B cell (primary cell): ENCODE measurements at regions not wholly inside any gene's neighbourhood (a gene's known extent, or its start where the extent isn't known, plus 50 kb on each side); places are given as distances from the start of the nearest gene placed in this dataset.

Experiments used
- ATAC-seq: fragments of 200-7000 bp; cut with Tn5 transposase; one replicate; pipeline ENCODE4 v1.10.0; 2021; ENCODE audit warnings: low read depth, mild to moderate bottlenecking, moderate number of reproducible peaks, moderate library complexity
- CTCF ChIA-PET: fragments of 350-600 bp; sonication (Branson Sonifier 250); formaldehyde crosslinking; loops from one replicate; lab custom pipeline; 2021; ENCODE audit warnings: antibody characterized with exemption, inconsistent platforms; lab: Charles Lee
- POLR2A ChIA-PET: fragments of 350-600 bp; sonication (Branson Sonifier 250); formaldehyde crosslinking; loops from one replicate; lab custom pipeline; 2021; ENCODE audit warnings: antibody characterized with exemption; lab: Charles Lee
- DNase-seq: peaks from one replicate; pipeline ENCODE4 v3.0.0; 2013
- H2AFZ ChIP-seq: 2 replicates; pipeline ENCODE4 v1.6.1; 2012; ENCODE audit warnings: mild to moderate bottlenecking, low read depth, low read length; ENCODE audit not compliant: insufficient read depth, poor library complexity, severe bottlenecking
- H3K27ac ChIP-seq, 2 donors: 1 replicate in 1 of 2; 2 replicates in 1 of 2; pipeline ENCODE4 v1.5.1; 2012 to 2013; ENCODE audit warnings: low read length in 2 of 2, mild to moderate bottlenecking in 2 of 2, moderate library complexity in 1 of 2
- H3K27me3 ChIP-seq, 4 experiments: fragments of 200-600 bp in 1 of 4; sonication (generic) in 1 of 4; replicated peaks in 1 of 4; 1 replicate in 2 of 4; 2 replicates in 2 of 4; pipeline versions ENCODE4 v1.6.1 to v1.7.0; 2013 to 2016; ENCODE audit warnings: low read length in 3 of 4, mild to moderate bottlenecking in 2 of 4, mixed read lengths in 1 of 4, moderate library complexity in 1 of 4; ENCODE audit not compliant: insufficient read depth in 4 of 4, control insufficient read depth in 3 of 4; ENCODE audit errors: control extremely low read depth in 1 of 4
- H3K36me3 ChIP-seq, 2 experiments: replicated peaks in 1 of 2; 1 replicate in 1 of 2; 2 replicates in 1 of 2; pipeline versions ENCODE4 v1.6.1 to v1.7.1; 2013; ENCODE audit warnings: low read length in 1 of 2; ENCODE audit not compliant: insufficient read depth in 2 of 2, control insufficient read depth in 1 of 2; ENCODE audit errors: control extremely low read depth in 1 of 2, extremely low read depth in 1 of 2
- H3K4me1 ChIP-seq, 2 donors: fragments of 200-600 bp in 1 of 2; sonication (generic) in 1 of 2; 1 replicate in 1 of 2; 2 replicates in 1 of 2; pipeline versions ENCODE4 v1.5.1 to v1.6.1; 2013 to 2017; ENCODE audit warnings: low read length in 2 of 2; ENCODE audit not compliant: control insufficient read depth in 2 of 2, insufficient read depth in 2 of 2
- H3K4me2 ChIP-seq: replicated peaks from 2 replicates; pipeline ENCODE3; 2012; ENCODE audit warnings: mild to moderate bottlenecking, low read depth, low read length; ENCODE audit not compliant: poor library complexity, severe bottlenecking
- H3K4me3 ChIP-seq, 5 experiments: fragments of 200-600 bp in 1 of 5; sonication (generic) in 1 of 5; 1 replicate in 3 of 5; 2 replicates in 2 of 5; pipeline versions ENCODE4 v1.5.1 to v1.7.0; 2011 to 2016; ENCODE audit warnings: low read length in 4 of 5, mild to moderate bottlenecking in 4 of 5, low read depth in 2 of 5, control low read depth in 1 of 5, moderate library complexity in 1 of 5; ENCODE audit not compliant: insufficient read depth in 1 of 5; ENCODE audit errors: control extremely low read depth in 1 of 5, extremely low read depth in 1 of 5
- H3K79me2 ChIP-seq: fragments of 200-600 bp; sonication (generic); one replicate; pipeline ENCODE4 v1.6.0; 2016; ENCODE audit warnings: low read length; ENCODE audit not compliant: control insufficient read depth, insufficient read depth
- H3K9ac ChIP-seq: fragments of 200-600 bp; sonication (generic); 2 replicates; pipeline ENCODE4 v1.6.1; 2017; ENCODE audit warnings: mild to moderate bottlenecking, low read length, moderate library complexity
- H3K9me3 ChIP-seq, 3 donors: one replicate each; pipeline versions ENCODE4 v1.6.1 to v1.7.1; 2013; ENCODE audit warnings: low read length in 2 of 3; ENCODE audit not compliant: control insufficient read depth in 2 of 3, insufficient read depth in 1 of 3; ENCODE audit errors: control extremely low read depth in 1 of 3
- H4K20me1 ChIP-seq: 2 replicates; pipeline ENCODE4 v1.6.0; 2012; ENCODE audit warnings: mild to moderate bottlenecking, low read length; ENCODE audit not compliant: insufficient read depth, control insufficient read depth, poor library complexity, severe bottlenecking
- H3K27ac Mint-ChIP-seq: one replicate; pipeline ENCODE4 v1.8.0; 2021; ENCODE audit warnings: mixed read lengths
- H3K27me3 Mint-ChIP-seq: one replicate; pipeline ENCODE4 v1.8.0; 2021; ENCODE audit warnings: mixed read lengths
- H3K4me1 Mint-ChIP-seq: one replicate; pipeline ENCODE4 v1.8.0; 2021; ENCODE audit warnings: mixed read lengths
- H3K4me3 Mint-ChIP-seq: one replicate; pipeline ENCODE4 v1.8.0; 2021; ENCODE audit warnings: mixed read lengths
- H3K9me3 Mint-ChIP-seq: one replicate; pipeline ENCODE4 v1.8.0; 2022; ENCODE audit warnings: mixed read lengths; ENCODE audit not compliant: insufficient read depth
- CTCF ChIP-seq: fragments of 200-600 bp; IDR thresholded peaks from one replicate; pipeline ENCODE4 v1.8.0; 2022; ENCODE audit warnings: antibody characterized with exemption, mild to moderate bottlenecking
- EZH2 ChIP-seq: IDR thresholded peaks from 2 replicates; pipeline ENCODE4 v1.6.1; 2012; ENCODE audit warnings: borderline replicate concordance, low read depth, mild to moderate bottlenecking, moderate library complexity, low read length; ENCODE audit not compliant: insufficient read depth, poor library complexity, severe bottlenecking
- WGBS: methylation state at CpG from one replicate; pipeline ENCODE4 v1.1.5; 2013; ENCODE audit warnings: missing lambda C conversion rate; ENCODE audit not compliant: insufficient coverage; 5-methylcytosine and 5-hydroxymethylcytosine counted together
- intact Hi-C: fragments of 100-400 bp; cut with micrococcal nuclease; formaldehyde crosslinking; loops from one replicate; pipeline ENCODE4 v1.10.0; 2022

GRCh38 chr6:109243863-109244825, 138.1 kb downstream of the CD164 start:
- Histone ChIP-seq H3K4me3 (no peak overlapping the region), H3K9ac (no peak overlapping the region), H3K79me2 (no peaks in the 10 kb centered on the region), H2AFZ (no peak overlapping the region), H3K36me3 (no peaks in the 10 kb centered on the region), H4K20me1 (no peaks in the 10 kb centered on the region), H3K9me3 (no peaks in the 10 kb centered on the region), H3K4me2 (no peak overlapping the region), H3K4me1 (no peaks in the 10 kb centered on the region), H3K27ac (no peak overlapping the region), H3K27me3 (no peaks in the 10 kb centered on the region)
- 66% methylated on average over 4 of the region's 7 CpGs for WGBS
- Mint-ChIP-seq H3K9me3 (no peaks in the 10 kb centered on the region), H3K27me3 (no peaks in the 10 kb centered on the region), H3K27ac (no peak overlapping the region), H3K4me1 (no peaks in the 10 kb centered on the region), H3K4me3 (no peak overlapping the region)
- ChIA-PET CTCF (no interaction called here), POLR2A (no interaction called here)
- ATAC-seq (no peak), DNase-seq (no peak)
- intact Hi-C loops = no loop called here
- no peak for TF ChIP-seq CTCF
- TF ChIP-seq EZH2 = no peak

- ATAC-seq (no peak), DNase-seq (no peak)
- no peak overlapping the region for H3K4me2 ChIP-seq
- no peaks in the 10 kb centered on the region for H3K9me3 Mint-ChIP-seq
- no peak overlapping the region for H3K4me3 ChIP-seq
- no peaks in the 10 kb centered on the region for H3K27me3 Mint-ChIP-seq
- no peaks in the 10 kb centered on the region for H3K27me3 ChIP-seq
- no CpG with 5 or more reads among the region's 3 CpGs for WGBS
- H3K27ac ChIP-seq = no peak overlapping the region
- H3K27ac Mint-ChIP-seq = no peak overlapping the region
- TF ChIP-seq CTCF = no peak
- TF ChIP-seq EZH2 = no peak
- no peaks in the 10 kb centered on the region for H3K36me3 ChIP-seq
- no peak overlapping the region for H3K4me3 Mint-ChIP-seq
- H3K9me3 ChIP-seq = no peaks in the 10 kb centered on the region
- intact Hi-C loops = no loop called here
- H3K4me1 ChIP-seq = peaks cover 0 to under 1% of the 10 kb centered on the region in 2 donors
- H3K9ac ChIP-seq = no peak overlapping the region
- no peaks in the 10 kb centered on the region for H4K20me1 ChIP-seq
- POLR2A ChIA-PET = interaction anchor here (0.6 kb wide), 1 partner anchor 10 kb away, joined by 3 read pairs; no protein-coding TSS in a partner anchor
- H2AFZ ChIP-seq = no peak overlapping the region
- H3K79me2 ChIP-seq = no peaks in the 10 kb centered on the region
- CTCF ChIA-PET = no interaction called here
- no peaks in the 10 kb centered on the region for H3K4me1 Mint-ChIP-seq
These were observed 139.3 kb downstream of the CD164 start for GRCh38 chr6:109242925-109243324.
